B cell (primary cell): ENCODE measurements at regions not wholly inside any gene's neighbourhood (a gene's known extent, or its start where the extent isn't known, plus 50 kb on each side); places are given as distances from the start of the nearest gene placed in this dataset.

ENCODE experiments used
- EZH2 ChIP-seq: IDR thresholded peaks from 2 replicates; pipeline ENCODE4 v1.6.1; 2012; ENCODE audit warnings: borderline replicate concordance, low read depth, mild to moderate bottlenecking, moderate library complexity, low read length; ENCODE audit not compliant: insufficient read depth, poor library complexity, severe bottlenecking
- TF ChIP-seq, protein P1 (sequence below): fragments of 200-600 bp; IDR thresholded peaks from one replicate; pipeline ENCODE4 v1.8.0; 2022; ENCODE audit warnings: antibody characterized with exemption, mild to moderate bottlenecking

DNA sequence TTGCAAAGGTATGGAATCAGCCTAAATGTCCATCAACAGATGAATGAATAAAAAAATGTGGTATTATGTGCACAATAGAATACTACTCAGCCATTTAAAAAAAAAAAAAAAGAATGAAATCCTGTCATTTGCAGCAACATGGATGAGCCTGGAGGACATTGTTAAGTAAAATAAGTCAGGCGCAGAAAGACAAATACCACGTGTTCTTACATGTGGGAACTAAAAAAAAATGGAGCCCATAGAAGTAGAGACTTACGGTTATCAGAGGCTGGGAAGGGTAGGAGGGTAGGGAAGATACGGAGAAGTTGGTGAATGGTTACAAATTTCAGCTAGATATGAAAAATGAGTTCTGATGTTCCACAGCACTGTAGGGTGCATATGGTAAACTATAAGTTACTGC, 97.2 kb upstream of the SIRPG start:
- TF ChIP-seq, protein P1, sequence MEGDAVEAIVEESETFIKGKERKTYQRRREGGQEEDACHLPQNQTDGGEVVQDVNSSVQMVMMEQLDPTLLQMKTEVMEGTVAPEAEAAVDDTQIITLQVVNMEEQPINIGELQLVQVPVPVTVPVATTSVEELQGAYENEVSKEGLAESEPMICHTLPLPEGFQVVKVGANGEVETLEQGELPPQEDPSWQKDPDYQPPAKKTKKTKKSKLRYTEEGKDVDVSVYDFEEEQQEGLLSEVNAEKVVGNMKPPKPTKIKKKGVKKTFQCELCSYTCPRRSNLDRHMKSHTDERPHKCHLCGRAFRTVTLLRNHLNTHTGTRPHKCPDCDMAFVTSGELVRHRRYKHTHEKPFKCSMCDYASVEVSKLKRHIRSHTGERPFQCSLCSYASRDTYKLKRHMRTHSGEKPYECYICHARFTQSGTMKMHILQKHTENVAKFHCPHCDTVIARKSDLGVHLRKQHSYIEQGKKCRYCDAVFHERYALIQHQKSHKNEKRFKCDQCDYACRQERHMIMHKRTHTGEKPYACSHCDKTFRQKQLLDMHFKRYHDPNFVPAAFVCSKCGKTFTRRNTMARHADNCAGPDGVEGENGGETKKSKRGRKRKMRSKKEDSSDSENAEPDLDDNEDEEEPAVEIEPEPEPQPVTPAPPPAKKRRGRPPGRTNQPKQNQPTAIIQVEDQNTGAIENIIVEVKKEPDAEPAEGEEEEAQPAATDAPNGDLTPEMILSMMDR, result no peak
- TF ChIP-seq EZH2, result no peak
